Muscle layer of duodenum (tissue), 2 donors: ENCODE measurements at regions not wholly inside any gene's neighbourhood (a gene's known extent, or its start where the extent isn't known, plus 50 kb on each side); places are given as distances from the start of the nearest gene placed in this dataset.

Source experiments
- H3K27ac ChIP-seq: one replicate; pipeline ENCODE4 v1.7.0; 2013; ENCODE audit warnings: mild to moderate bottlenecking, low read length
- H3K27me3 ChIP-seq: one replicate; pipeline ENCODE4 v1.7.0; 2013; ENCODE audit warnings: low read depth, mild to moderate bottlenecking, control low read depth, low read length
- H3K36me3 ChIP-seq, 2 donors: one replicate each; pipeline ENCODE4 v1.7.0; 2013; ENCODE audit warnings: low read length in 2 of 2, control low read depth in 1 of 2, mild to moderate bottlenecking in 1 of 2; ENCODE audit not compliant: insufficient read depth in 2 of 2, control insufficient read depth in 1 of 2
- H3K4me1 ChIP-seq, 2 donors: one replicate each; pipeline ENCODE4 v1.7.0; 2013; ENCODE audit warnings: low read length in 2 of 2, mild to moderate bottlenecking in 2 of 2, control low read depth in 1 of 2, moderate library complexity in 1 of 2; ENCODE audit not compliant: insufficient read depth in 2 of 2, control insufficient read depth in 1 of 2
- H3K4me3 ChIP-seq, 2 donors: one replicate each; pipeline ENCODE4 v1.7.0; 2013; ENCODE audit warnings: low read length in 2 of 2, low read depth in 1 of 2, mild to moderate bottlenecking in 1 of 2
- H3K9me3 ChIP-seq, 2 donors: one replicate each; pipeline ENCODE4 v1.7.0; 2013; ENCODE audit warnings: low read length in 2 of 2, control low read depth in 1 of 2, mild to moderate bottlenecking in 1 of 2; ENCODE audit not compliant: control insufficient read depth in 1 of 2
- donor health status: healthy.

GRCh38 chr5:116897291-116897690 lies 322.7 kb upstream of the SEMA6A start:
- no peaks in the 10 kb centered on the region for H3K36me3 ChIP-seq
- no peak overlapping the region for H3K27ac ChIP-seq
- H3K4me1 ChIP-seq = no peaks in the 10 kb centered on the region
- H3K9me3 ChIP-seq = no peaks in the 10 kb centered on the region
- no peak overlapping the region for H3K4me3 ChIP-seq
- H3K27me3 ChIP-seq = no peaks in the 10 kb centered on the region

- no peaks in the 10 kb centered on the region for H3K4me1 ChIP-seq
- no peak overlapping the region for H3K27ac ChIP-seq
- no peak overlapping the region for H3K4me3 ChIP-seq
- no peaks in the 10 kb centered on the region for H3K27me3 ChIP-seq
- no peaks in the 10 kb centered on the region for H3K9me3 ChIP-seq
- H3K36me3 ChIP-seq = no peaks in the 10 kb centered on the region
Measured at GRCh38 chr5:116896001-116896400, 321.4 kb upstream of the SEMA6A start.

GRCh38 chr5:116892993-116893392 lies 318.4 kb upstream of the SEMA6A start:
- H3K27me3 ChIP-seq = no peaks in the 10 kb centered on the region
- no peak overlapping the region for H3K4me3 ChIP-seq
- H3K27ac ChIP-seq = no peak overlapping the region
- no peaks in the 10 kb centered on the region for H3K36me3 ChIP-seq
- no peaks in the 10 kb centered on the region for H3K4me1 ChIP-seq
- no peaks in the 10 kb centered on the region for H3K9me3 ChIP-seq

- H3K27me3 ChIP-seq = no peaks in the 10 kb centered on the region
- H3K4me3 ChIP-seq = no peak overlapping the region
- H3K9me3 ChIP-seq = no peaks in the 10 kb centered on the region
- H3K27ac ChIP-seq = no peak overlapping the region
- no peaks in the 10 kb centered on the region for H3K4me1 ChIP-seq
- no peaks in the 10 kb centered on the region for H3K36me3 ChIP-seq
Measured at GRCh38 chr5:116887104-116887503, 312.5 kb upstream of the SEMA6A start.

- H3K27ac ChIP-seq = no peak overlapping the region
- H3K4me3 ChIP-seq = no peak overlapping the region
- H3K4me1 ChIP-seq = no peaks in the 10 kb centered on the region
- H3K27me3 ChIP-seq = no peaks in the 10 kb centered on the region
- H3K36me3 ChIP-seq = no peaks in the 10 kb centered on the region
- H3K9me3 ChIP-seq = no peaks in the 10 kb centered on the region
Measured at GRCh38 chr5:116885825-116886224, 311.2 kb upstream of the SEMA6A start.

GRCh38 chr5:116883875-116884274 lies 309.3 kb upstream of the SEMA6A start:
- Histone ChIP-seq H3K9me3 (no peaks in the 10 kb centered on the region), H3K27ac (no peak overlapping the region), H3K4me1 (no peaks in the 10 kb centered on the region), H3K4me3 (no peak overlapping the region), H3K36me3 (no peaks in the 10 kb centered on the region), H3K27me3 (no peaks in the 10 kb centered on the region)

- no peak overlapping the region for H3K27ac ChIP-seq
- H3K27me3 ChIP-seq = no peaks in the 10 kb centered on the region
- H3K9me3 ChIP-seq = no peaks in the 10 kb centered on the region
- H3K36me3 ChIP-seq = no peaks in the 10 kb centered on the region
- H3K4me3 ChIP-seq = no peak overlapping the region
- H3K4me1 ChIP-seq = no peaks in the 10 kb centered on the region
Measured at GRCh38 chr5:116881921-116882531, 307.4 kb upstream of the SEMA6A start.

GRCh38 chr5:116880601-116881000 lies 306.0 kb upstream of the SEMA6A start:
- Histone ChIP-seq H3K4me1 (no peaks in the 10 kb centered on the region), H3K27me3 (no peaks in the 10 kb centered on the region), H3K27ac (no peak overlapping the region), H3K9me3 (no peaks in the 10 kb centered on the region), H3K36me3 (no peaks in the 10 kb centered on the region), H3K4me3 (no peak overlapping the region)

- Histone ChIP-seq H3K4me3 (no peak overlapping the region), H3K36me3 (no peaks in the 10 kb centered on the region), H3K4me1 (no peaks in the 10 kb centered on the region), H3K27ac (no peak overlapping the region), H3K27me3 (no peaks in the 10 kb centered on the region), H3K9me3 (no peaks in the 10 kb centered on the region)
Measured at GRCh38 chr5:116880150-116880549, 305.5 kb upstream of the SEMA6A start.

GRCh38 chr5:116876240-116876840 lies 301.7 kb upstream of the SEMA6A start:
- Histone ChIP-seq H3K4me1 (no peaks in the 10 kb centered on the region), H3K36me3 (no peaks in the 10 kb centered on the region), H3K4me3 (no peak overlapping the region)

GRCh38 chr5:116872986-116873385 lies 298.4 kb upstream of the SEMA6A start:
- Histone ChIP-seq H3K4me1 (no peaks in the 10 kb centered on the region), H3K27me3 (no peaks in the 10 kb centered on the region), H3K9me3 (peaks cover 0 to 4% of the 10 kb centered on the region in 2 donors), H3K27ac (no peak overlapping the region), H3K36me3 (no peaks in the 10 kb centered on the region), H3K4me3 (no peak overlapping the region)

More at GRCh38 chr5:116876240-116876840, 301.7 kb upstream of the SEMA6A start:
- Histone ChIP-seq H3K27me3 (no peaks in the 10 kb centered on the region), H3K27ac (no peak overlapping the region), H3K9me3 (no peaks in the 10 kb centered on the region)

- Histone ChIP-seq H3K27me3 (no peaks in the 10 kb centered on the region), H3K4me3 (no peak overlapping the region), H3K9me3 (peaks cover 0 to 4% of the 10 kb centered on the region in 2 donors), H3K4me1 (no peaks in the 10 kb centered on the region), H3K27ac (no peak overlapping the region), H3K36me3 (no peaks in the 10 kb centered on the region)
Measured at GRCh38 chr5:116872486-116872885, 297.9 kb upstream of the SEMA6A start.
